ENCODE measurements at regions not wholly inside any gene's neighbourhood (a gene's known extent, or its start where the extent isn't known, plus 50 kb on each side); places are given as distances from the start of the nearest gene placed in this dataset.

GRCh38 chr10:105785721-105786120, 1144.6 kb downstream of the SORCS3 start:
- DNase-seq (ENCODE audit: low spot score): no peak

- no peak for DNase-seq (ENCODE audit: low spot score)
These were observed 1142.9 kb downstream of the SORCS3 start for GRCh38 chr10:105783936-105784483.

GRCh38 chr10:105774881-105775280, 1133.8 kb downstream of the SORCS3 start:
- no peak for DNase-seq (ENCODE audit: low spot score)

- DNase-seq (ENCODE audit: low spot score): no peak
These were observed 1133.3 kb downstream of the SORCS3 start for GRCh38 chr10:105774351-105774750.

GRCh38 chr10:105770524-105771212, 1129.6 kb downstream of the SORCS3 start:
- DNase-seq (ENCODE audit: low spot score): no peak

GRCh38 chr10:105769248-105770184, 1128.4 kb downstream of the SORCS3 start:
- DNase-seq (ENCODE audit: low spot score): no peak

- DNase-seq (ENCODE audit: low spot score): no peak
These were observed 1122.5 kb downstream of the SORCS3 start for GRCh38 chr10:105763611-105764010.

- DNase-seq (ENCODE audit: low spot score): no peak
These were observed 1120.6 kb downstream of the SORCS3 start for GRCh38 chr10:105761576-105762260.

- no peak for DNase-seq (ENCODE audit: low spot score)
These were observed 1118.6 kb downstream of the SORCS3 start for GRCh38 chr10:105759669-105760068.

GRCh38 chr10:105758209-105758998, 1117.3 kb downstream of the SORCS3 start:
- no peak for DNase-seq (ENCODE audit: low spot score)

- no peak for DNase-seq (ENCODE audit: low spot score)
These were observed 1116.2 kb downstream of the SORCS3 start for GRCh38 chr10:105757302-105757701.

GRCh38 chr10:105756386-105756785, 1115.3 kb downstream of the SORCS3 start:
- DNase-seq (ENCODE audit: low spot score): no peak

GRCh38 chr10:105751688-105752087, 1110.6 kb downstream of the SORCS3 start:
- no peak for DNase-seq (ENCODE audit: low spot score)

- no peak for DNase-seq (ENCODE audit: low spot score)
These were observed 1104.6 kb downstream of the SORCS3 start for GRCh38 chr10:105745596-105746148.

- no peak for DNase-seq (ENCODE audit: low spot score)
These were observed 1102.4 kb downstream of the SORCS3 start for GRCh38 chr10:105743343-105744056.

GRCh38 chr10:105742923-105743322, 1101.8 kb downstream of the SORCS3 start:
- no peak for DNase-seq (ENCODE audit: low spot score)

- DNase-seq (ENCODE audit: low spot score): no peak
These were observed 1101.1 kb downstream of the SORCS3 start for GRCh38 chr10:105742184-105742583.

- DNase-seq (ENCODE audit: low spot score): no peak
These were observed 1093.4 kb downstream of the SORCS3 start for GRCh38 chr10:105734479-105734878.

- DNase-seq (ENCODE audit: low spot score): no peak
These were observed 1092.8 kb downstream of the SORCS3 start for GRCh38 chr10:105733924-105734323.

- DNase-seq (ENCODE audit: low spot score): no peak
These were observed 1088.3 kb downstream of the SORCS3 start for GRCh38 chr10:105729428-105729827.

Data from NAMALWA (cell line).